GM23338 (cell line): ENCODE measurements at regions not wholly inside any gene's neighbourhood (a gene's known extent, or its start where the extent isn't known, plus 50 kb on each side); places are given as distances from the start of the nearest gene placed in this dataset.
"Not testable (repeated sequence)": the region's sequence is repeated elsewhere in the genome, so short reads cannot be mapped to it uniquely, and the experiment has no call there.

Source experiments
- CREB1 ChIP-seq: fragments of 250-450 bp; sonication (Bioruptor Pico); IDR thresholded peaks from 2 replicates; pipeline ENCODE4 v1.5.0; 2020; ENCODE audit warnings: low read depth, mild to moderate bottlenecking, moderate library complexity
- CTCF ChIP-seq, 2 experiments: fragments of 200-600 bp in 1 of 2; sonication (generic) in 1 of 2; conservative IDR thresholded peaks; 2 replicates each; pipeline versions ENCODE4 v1.5.1 to v1.6.1; 2016 to 2017; ENCODE audit warnings: antibody characterized with exemption in 2 of 2, low read depth in 2 of 2, mild to moderate bottlenecking in 2 of 2, moderate library complexity in 1 of 2
- ETS1 ChIP-seq: IDR thresholded peaks from 2 replicates; pipeline ENCODE4 v1.6.1; 2016; ENCODE audit warnings: antibody characterized with exemption
- EZH2 ChIP-seq: fragments of 200-600 bp; sonication (generic); IDR thresholded peaks from one replicate; pipeline ENCODE4 v1.8.0; 2017; ENCODE audit warnings: antibody characterized with exemption, mild to moderate bottlenecking, low read depth; ENCODE audit not compliant: unreplicated experiment
- EZH2phosphoT487 ChIP-seq: fragments of 200-600 bp; sonication (generic); IDR thresholded peaks from one replicate; pipeline ENCODE4 v1.8.1; 2018; ENCODE audit warnings: antibody characterized with exemption; ENCODE audit not compliant: unreplicated experiment
- JUNB ChIP-seq: IDR thresholded peaks from one replicate; pipeline ENCODE4 v1.6.1; 2016; ENCODE audit warnings: antibody characterized with exemption; ENCODE audit not compliant: unreplicated experiment
- NANOG ChIP-seq: IDR thresholded peaks from 2 replicates; pipeline ENCODE4 v1.6.1; 2016; ENCODE audit warnings: antibody characterized with exemption, borderline replicate concordance
- POLR2AphosphoS5 ChIP-seq: IDR thresholded peaks from 2 replicates; pipeline ENCODE4 v1.6.1; 2016; ENCODE audit warnings: antibody characterized with exemption, low read depth
- REST ChIP-seq: IDR thresholded peaks from one replicate; pipeline ENCODE4 v1.6.1; 2018; ENCODE audit warnings: antibody characterized with exemption; ENCODE audit not compliant: unreplicated experiment
- STAT1 ChIP-seq: IDR thresholded peaks from one replicate; pipeline ENCODE4 v1.6.1; 2016; ENCODE audit warnings: antibody characterized with exemption; ENCODE audit not compliant: unreplicated experiment
- ZNF114 ChIP-seq: fragments of 250-450 bp; sonication (Bioruptor Pico); IDR thresholded peaks from 2 replicates; pipeline ENCODE4 v1.5.0; 2020; ENCODE audit warnings: mild to moderate bottlenecking, moderate library complexity
- ZNF331 ChIP-seq: fragments of 250-450 bp; sonication (Bioruptor Pico); IDR thresholded peaks from 2 replicates; pipeline ENCODE4 v1.5.0; 2020; ENCODE audit warnings: low read depth, mild to moderate bottlenecking, moderate library complexity

- not testable (repeated sequence) for TF ChIP-seq CREB1 (CRISPR knock-in tag); POLR2AphosphoS5; CTCF (conservative IDR thresholded peaks at IDR 0.05; ENCODE audit: low read depth in 2 of 2); ETS1; ZNF331 (CRISPR knock-in tag); EZH2; EZH2phosphoT487; REST; STAT1; NANOG; JUNB; ZNF114
These were observed 83.2 kb upstream of the DPP6 start for GRCh38 chr7:153969016-153969415.
